Astrocyte (in vitro differentiated cells and primary cell): ENCODE measurements at regions not wholly inside any gene's neighbourhood (a gene's known extent, or its start where the extent isn't known, plus 50 kb on each side); places are given as distances from the start of the nearest gene placed in this dataset.

Experiments used
- DNase-seq: peaks from one replicate; pipeline ENCODE4 v3.0.0-alpha.2; 2010; ENCODE audit warnings: low read depth
- FAIRE-seq: peaks from 2 replicates; lab custom pipeline; 2011; peaks lifted over from hg19 to GRCh38; lab: Jason Lieb, UNC
- H2AFZ ChIP-seq: 2 replicates; pipeline ENCODE4 v1.6.0; 2012; ENCODE audit warnings: low read depth, low read length, inconsistent platforms
- H3K27ac ChIP-seq: 2 replicates; pipeline ENCODE4 v1.5.1; 2011; ENCODE audit warnings: low read depth, low read length, inconsistent platforms
- H3K27me3 ChIP-seq: 2 replicates; pipeline ENCODE4 v1.6.0; 2011; ENCODE audit warnings: low read length, inconsistent platforms; ENCODE audit not compliant: insufficient read depth
- H3K36me3 ChIP-seq: 2 replicates; pipeline ENCODE4 v1.5.1; 2011; ENCODE audit warnings: low read length, inconsistent platforms; ENCODE audit not compliant: insufficient read depth
- H3K4me1 ChIP-seq: 2 replicates; pipeline ENCODE4 v1.5.1; 2011; ENCODE audit warnings: low read length, inconsistent platforms; ENCODE audit not compliant: insufficient read depth
- H3K4me2 ChIP-seq: 2 replicates; pipeline ENCODE4 v1.6.0; 2012; ENCODE audit warnings: low read length, inconsistent platforms
- H3K4me3 ChIP-seq: 2 replicates; pipeline ENCODE4 v1.5.1; 2011; ENCODE audit warnings: low read depth, mild to moderate bottlenecking, low read length, inconsistent platforms; ENCODE audit not compliant: insufficient read depth
- H3K79me2 ChIP-seq: 2 replicates; pipeline ENCODE4 v1.6.0; 2012; ENCODE audit warnings: mild to moderate bottlenecking, low read length, inconsistent platforms; ENCODE audit not compliant: insufficient read depth
- H3K9ac ChIP-seq: 2 replicates; pipeline ENCODE4 v1.6.0; 2012; ENCODE audit warnings: mild to moderate bottlenecking, low read length, inconsistent platforms
- H3K9me3 ChIP-seq: 2 replicates; pipeline ENCODE4 v1.5.1; 2012; ENCODE audit warnings: low read depth, mild to moderate bottlenecking, low read length, inconsistent platforms; ENCODE audit not compliant: insufficient read depth
- H4K20me1 ChIP-seq: 2 replicates; pipeline ENCODE4 v1.6.0; 2012; ENCODE audit warnings: low read length, inconsistent platforms; ENCODE audit not compliant: insufficient read depth
- H3K27ac Mint-ChIP-seq: one replicate; pipeline ENCODE4 v1.8.0; 2021; ENCODE audit warnings: mild to moderate bottlenecking, mixed read lengths; ENCODE audit not compliant: unreplicated experiment
- H3K27me3 Mint-ChIP-seq: one replicate; pipeline ENCODE4 v1.8.0; 2021; ENCODE audit warnings: low read depth, mixed read lengths; ENCODE audit not compliant: unreplicated experiment
- H3K36me3 Mint-ChIP-seq: one replicate; pipeline ENCODE4 v1.8.0; 2021; ENCODE audit warnings: low read depth, mixed read lengths; ENCODE audit not compliant: unreplicated experiment
- H3K4me1 Mint-ChIP-seq: one replicate; pipeline ENCODE4 v1.8.0; 2021; ENCODE audit warnings: low read depth, mixed read lengths; ENCODE audit not compliant: unreplicated experiment
- H3K4me3 Mint-ChIP-seq: one replicate; pipeline ENCODE4 v1.8.0; 2021; ENCODE audit warnings: mild to moderate bottlenecking, moderate library complexity, mixed read lengths; ENCODE audit not compliant: unreplicated experiment
- H3K9me3 Mint-ChIP-seq: one replicate; pipeline ENCODE4 v1.8.0; 2021; ENCODE audit warnings: mild to moderate bottlenecking, mixed read lengths; ENCODE audit not compliant: unreplicated experiment
- EZH2 ChIP-seq: IDR thresholded peaks from 2 replicates; pipeline ENCODE4 v1.6.1; 2012; ENCODE audit warnings: mild to moderate bottlenecking, low read length, inconsistent platforms; ENCODE audit not compliant: insufficient read depth
- TF ChIP-seq, protein P1 (sequence below): IDR thresholded peaks from 2 replicates; pipeline ENCODE4 v1.5.1; 2011; ENCODE audit warnings: low read depth, mild to moderate bottlenecking, inconsistent platforms, low read length, moderate library complexity; ENCODE audit not compliant: insufficient read depth

DNA sequence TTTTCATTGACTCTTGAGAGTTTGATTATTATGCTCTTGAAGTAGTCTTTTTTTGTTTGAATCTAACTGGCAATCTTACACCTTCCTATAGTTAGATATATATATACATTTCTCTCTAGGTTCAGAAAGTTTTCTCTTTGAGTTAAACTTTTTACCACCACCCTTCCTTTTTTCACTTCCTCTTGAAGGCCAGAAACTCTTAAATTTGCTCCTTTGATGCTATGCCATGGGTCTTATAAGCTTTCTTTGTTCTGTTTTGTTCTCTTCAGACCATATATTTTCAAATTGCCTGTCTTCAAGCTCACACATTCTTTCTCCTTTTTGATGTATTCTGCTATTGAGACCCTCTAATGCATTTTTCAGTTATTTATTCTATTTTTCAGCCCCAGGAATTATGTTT, 513.5 kb upstream of the CNTN5 start:
- Mint-ChIP-seq H3K36me3 (no peaks in the 10 kb centered on the region), H3K4me1 (no peaks in the 10 kb centered on the region), H3K27ac (no peak overlapping the region), H3K4me3 (no peak overlapping the region), H3K27me3 (no peaks in the 10 kb centered on the region), H3K9me3 (no peaks in the 10 kb centered on the region)
- no peak for DNase-seq
- Histone ChIP-seq H3K27me3 (no peaks in the 10 kb centered on the region), H3K9ac (no peak overlapping the region), H2AFZ (no peak overlapping the region), H3K4me1 (no peaks in the 10 kb centered on the region), H3K36me3 (no peaks in the 10 kb centered on the region), H3K4me2 (no peak overlapping the region), H3K79me2 (no peaks in the 10 kb centered on the region), H3K9me3 (no peaks in the 10 kb centered on the region), H3K4me3 (no peak overlapping the region), H3K27ac (no peak overlapping the region), H4K20me1 (no peaks in the 10 kb centered on the region)
- TF ChIP-seq, protein P1, sequence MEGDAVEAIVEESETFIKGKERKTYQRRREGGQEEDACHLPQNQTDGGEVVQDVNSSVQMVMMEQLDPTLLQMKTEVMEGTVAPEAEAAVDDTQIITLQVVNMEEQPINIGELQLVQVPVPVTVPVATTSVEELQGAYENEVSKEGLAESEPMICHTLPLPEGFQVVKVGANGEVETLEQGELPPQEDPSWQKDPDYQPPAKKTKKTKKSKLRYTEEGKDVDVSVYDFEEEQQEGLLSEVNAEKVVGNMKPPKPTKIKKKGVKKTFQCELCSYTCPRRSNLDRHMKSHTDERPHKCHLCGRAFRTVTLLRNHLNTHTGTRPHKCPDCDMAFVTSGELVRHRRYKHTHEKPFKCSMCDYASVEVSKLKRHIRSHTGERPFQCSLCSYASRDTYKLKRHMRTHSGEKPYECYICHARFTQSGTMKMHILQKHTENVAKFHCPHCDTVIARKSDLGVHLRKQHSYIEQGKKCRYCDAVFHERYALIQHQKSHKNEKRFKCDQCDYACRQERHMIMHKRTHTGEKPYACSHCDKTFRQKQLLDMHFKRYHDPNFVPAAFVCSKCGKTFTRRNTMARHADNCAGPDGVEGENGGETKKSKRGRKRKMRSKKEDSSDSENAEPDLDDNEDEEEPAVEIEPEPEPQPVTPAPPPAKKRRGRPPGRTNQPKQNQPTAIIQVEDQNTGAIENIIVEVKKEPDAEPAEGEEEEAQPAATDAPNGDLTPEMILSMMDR: no peak
- TF ChIP-seq EZH2: no peak
- FAIRE-seq: no peak

DNA sequence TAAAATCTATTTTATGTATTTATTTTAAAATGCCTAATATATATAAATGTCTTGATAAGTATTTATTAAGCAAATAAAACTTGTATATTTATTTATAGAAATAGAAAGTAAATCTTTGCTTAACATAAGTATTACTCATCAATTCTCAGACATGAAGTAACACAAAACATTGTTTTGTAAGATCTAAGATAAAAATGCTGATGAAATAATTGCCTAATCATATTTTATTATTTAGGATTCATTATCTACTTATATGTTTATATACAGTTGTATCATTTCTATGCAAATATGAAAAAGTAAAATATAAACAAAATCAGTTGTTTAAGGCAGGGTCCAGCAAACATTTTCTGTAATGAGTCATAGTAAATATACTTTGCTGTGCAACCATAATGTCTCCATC, 507.8 kb upstream of the CNTN5 start:
- H4K20me1 ChIP-seq: no peaks in the 10 kb centered on the region
- DNase-seq: no peak
- H3K4me2 ChIP-seq: no peak overlapping the region
- no peak for FAIRE-seq
- Mint-ChIP-seq H3K27me3 (no peaks in the 10 kb centered on the region), H3K27ac (no peak overlapping the region), H3K9me3 (no peaks in the 10 kb centered on the region), H3K36me3 (no peaks in the 10 kb centered on the region), H3K4me3 (no peak overlapping the region), H3K4me1 (no peaks in the 10 kb centered on the region)
- H3K4me3 ChIP-seq: no peak overlapping the region
- H3K79me2 ChIP-seq: no peaks in the 10 kb centered on the region
- no peaks in the 10 kb centered on the region for H3K9me3 ChIP-seq
- H2AFZ ChIP-seq: no peak overlapping the region
- H3K9ac ChIP-seq: no peak overlapping the region
- no peaks in the 10 kb centered on the region for H3K4me1 ChIP-seq
- no peaks in the 10 kb centered on the region for H3K36me3 ChIP-seq
- H3K27ac ChIP-seq: no peak overlapping the region
- TF ChIP-seq, protein P1: no peak
- TF ChIP-seq EZH2: no peak
- H3K27me3 ChIP-seq: no peaks in the 10 kb centered on the region

DNA sequence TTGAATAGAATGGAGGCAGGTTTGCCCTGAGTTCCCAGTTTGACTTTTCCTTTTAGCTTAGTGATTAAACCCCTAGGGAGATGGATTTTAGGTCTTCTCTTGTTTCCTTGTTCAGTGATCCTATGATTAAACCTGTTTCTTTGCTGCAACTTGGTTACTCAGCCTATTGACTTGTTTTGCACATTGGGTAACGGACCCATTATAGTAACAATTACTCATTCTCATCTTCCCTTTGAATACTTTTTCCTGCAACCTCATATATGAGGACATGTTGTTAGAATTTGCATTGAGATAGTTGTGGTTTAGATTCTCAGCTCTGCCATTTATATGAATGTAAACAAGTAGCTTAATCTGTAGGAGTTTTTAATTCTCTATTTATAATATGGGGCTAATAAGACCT, 489.2 kb upstream of the CNTN5 start:
- no peaks in the 10 kb centered on the region for H3K36me3 Mint-ChIP-seq
- no peak for FAIRE-seq
- H3K4me1 ChIP-seq: no peaks in the 10 kb centered on the region
- no peaks in the 10 kb centered on the region for H3K79me2 ChIP-seq
- H3K4me1 Mint-ChIP-seq: no peaks in the 10 kb centered on the region
- H3K36me3 ChIP-seq: no peaks in the 10 kb centered on the region
- DNase-seq: no peak
- no peak overlapping the region for H3K27ac ChIP-seq
- H3K27ac Mint-ChIP-seq: no peak overlapping the region
- H3K4me2 ChIP-seq: no peak overlapping the region
- no peaks in the 10 kb centered on the region for H3K27me3 Mint-ChIP-seq
- H3K4me3 ChIP-seq: no peak overlapping the region
- no peak overlapping the region for H3K4me3 Mint-ChIP-seq
- no peak overlapping the region for H2AFZ ChIP-seq
- no peak overlapping the region for H3K9ac ChIP-seq
- H3K9me3 ChIP-seq: no peaks in the 10 kb centered on the region
- H4K20me1 ChIP-seq: no peaks in the 10 kb centered on the region
- TF ChIP-seq EZH2: no peak
- TF ChIP-seq, protein P1: no peak
- no peaks in the 10 kb centered on the region for H3K9me3 Mint-ChIP-seq
- H3K27me3 ChIP-seq: no peaks in the 10 kb centered on the region
